Hepatocyte (in vitro differentiated cells): ENCODE measurements at regions not wholly inside any gene's neighbourhood (a gene's known extent, or its start where the extent isn't known, plus 50 kb on each side); places are given as distances from the start of the nearest gene placed in this dataset.

Experiments used
- CTCF ChIP-seq: fragments of 200-600 bp; sonication (generic); IDR thresholded peaks from 2 replicates; pipeline ENCODE4 v1.5.1; 2016; ENCODE audit warnings: antibody characterized with exemption, mild to moderate bottlenecking; ENCODE audit not compliant: poor library complexity
- EZH2 ChIP-seq: fragments of 200-600 bp; sonication (generic); IDR thresholded peaks from 2 replicates; pipeline ENCODE4 v1.6.1; 2016; ENCODE audit warnings: antibody characterized with exemption, mild to moderate bottlenecking, borderline replicate concordance

GRCh38 chr5:142492781-142493281 lies 168.0 kb upstream of the SPRY4 start:
- TF ChIP-seq CTCF = no peak
- TF ChIP-seq EZH2 = no peak
